Psoas muscle (tissue), 7 donors: ENCODE measurements at regions not wholly inside any gene's neighbourhood (a gene's known extent, or its start where the extent isn't known, plus 50 kb on each side); places are given as distances from the start of the nearest gene placed in this dataset.

Experiments
- ATAC-seq, 4 donors: fragments of 200-7000 bp; cut with Tn5 transposase; one replicate each; pipeline ENCODE4 v1.9.1; 2020; ENCODE audit warnings: moderate library complexity in 3 of 4, mild to moderate bottlenecking in 2 of 4
- DNase-seq, 2 donors: peaks; one replicate each; pipeline ENCODE4 v3.0.0-alpha.2; 2020
- H3K27ac ChIP-seq: fragments of 200-600 bp; one replicate; pipeline ENCODE4 v1.8.0; 2022
- H3K27me3 ChIP-seq, 3 donors: fragments of 200-600 bp in 1 of 3; one replicate each; pipeline versions ENCODE4 v1.6.1 to v1.8.0; 2013 to 2022; ENCODE audit warnings: low read length in 2 of 3, mild to moderate bottlenecking in 2 of 3, moderate library complexity in 1 of 3; ENCODE audit not compliant: insufficient read depth in 3 of 3
- H3K36me3 ChIP-seq, 2 donors: fragments of 200-600 bp in 1 of 2; one replicate each; pipeline versions ENCODE4 v1.6.1 to v1.8.0; 2013 to 2022; ENCODE audit warnings: low read depth in 1 of 2, mild to moderate bottlenecking in 1 of 2, moderate library complexity in 1 of 2; ENCODE audit not compliant: insufficient read depth in 1 of 2
- H3K4me1 ChIP-seq: fragments of 200-600 bp; one replicate; pipeline ENCODE4 v1.8.0; 2022
- H3K4me3 ChIP-seq: fragments of 200-600 bp; one replicate; pipeline ENCODE4 v1.8.0; 2022; ENCODE audit warnings: mild to moderate bottlenecking
- H3K9me3 ChIP-seq: fragments of 200-600 bp; one replicate; pipeline ENCODE4 v1.8.0; 2022
- WGBS, 3 donors: extraction: QIAGEN DNeasy Blood & Tissue Kit; methylation state at CpG; one replicate each; pipeline versions ENCODE4 v1.1.6 to v1.1.7; 2013; 5-methylcytosine and 5-hydroxymethylcytosine counted together
- intact Hi-C, 2 donors: fragments of 100-400 bp; cut with DNase I; formaldehyde crosslinking; loops; one replicate each; pipeline versions ENCODE4 v1.11.0 to v1.14.2; 2022
- TF ChIP-seq, protein P1 (sequence below): fragments of 200-600 bp; IDR thresholded peaks from one replicate; pipeline ENCODE4 v1.8.0; 2022; ENCODE audit warnings: antibody characterized with exemption
- donor health status: healthy with polysubstance abuse.
- donor health status: DM: no; HTN: no; CAD: no; lungs with moderate emphysema.
- donor health status: Bipolar disorder and iron deficiency.
- donor health status: healthy.
- donor health status: DM: yes; HTN: yes; CAD: no.
- donor health status: DM: no; HTN: no; CAD: no.
- donor health status: DM: yes; HTN: yes; CAD: no.

DNA sequence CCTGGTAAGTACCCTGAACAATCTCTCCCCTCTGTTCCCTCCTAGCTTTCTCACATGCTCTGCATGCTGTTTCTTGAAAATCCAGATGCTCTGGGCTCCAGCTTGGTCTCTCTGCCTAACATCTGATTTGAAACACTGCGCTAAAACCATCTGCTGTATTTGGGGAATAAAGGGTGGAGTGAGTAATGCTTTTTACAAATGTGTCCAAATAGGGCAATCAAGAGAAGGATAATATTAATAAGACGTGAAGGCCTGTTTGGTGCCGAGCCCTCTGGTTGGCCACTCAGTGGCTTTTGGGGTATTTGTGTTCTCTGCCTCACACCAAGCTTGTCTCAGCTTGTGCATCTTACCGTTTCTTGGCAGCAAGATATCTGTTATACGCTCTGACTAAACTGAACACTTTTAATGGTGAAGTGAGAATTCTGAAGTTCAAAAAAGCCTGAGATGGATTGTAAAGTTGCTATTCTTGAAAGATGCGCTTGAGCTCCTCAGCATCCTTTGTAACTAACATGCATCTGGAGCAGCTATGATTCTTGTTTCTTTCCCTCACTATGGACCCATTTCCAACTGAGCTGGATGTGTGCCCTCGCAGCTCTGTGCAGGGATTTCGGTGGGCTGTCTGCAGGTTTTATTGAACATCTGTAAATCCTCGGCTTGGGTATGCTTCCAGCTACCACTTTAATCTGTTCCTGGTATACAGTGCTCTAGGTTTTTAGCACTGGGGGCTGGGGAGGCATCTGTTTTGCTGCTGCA lies 269.4 kb downstream of the RWDD3 start:
- intact Hi-C loops, result no loop called here
- no peak overlapping the region for H3K27ac ChIP-seq
- peaks cover 0 to 4% (median 1%) of the 10 kb centered on the region in 3 donors for H3K27me3 ChIP-seq

GRCh38 chr1:95504321-95504720 lies 270.3 kb downstream of the RWDD3 start:
- H3K27ac ChIP-seq, result no peak overlapping the region
- no peaks in the 10 kb centered on the region for H3K9me3 ChIP-seq
- H3K27me3 ChIP-seq, result peaks cover 0 to 4% (median 1%) of the 10 kb centered on the region in 3 donors
- 25 to 37% (median 34%) methylated on average over 4 of the region's 4 CpGs for WGBS, 3 donors
- H3K4me1 ChIP-seq, result no peaks in the 10 kb centered on the region
- ATAC-seq (no peak), DNase-seq (no peak)
- intact Hi-C loops, result no loop called here
- TF ChIP-seq, protein P1, sequence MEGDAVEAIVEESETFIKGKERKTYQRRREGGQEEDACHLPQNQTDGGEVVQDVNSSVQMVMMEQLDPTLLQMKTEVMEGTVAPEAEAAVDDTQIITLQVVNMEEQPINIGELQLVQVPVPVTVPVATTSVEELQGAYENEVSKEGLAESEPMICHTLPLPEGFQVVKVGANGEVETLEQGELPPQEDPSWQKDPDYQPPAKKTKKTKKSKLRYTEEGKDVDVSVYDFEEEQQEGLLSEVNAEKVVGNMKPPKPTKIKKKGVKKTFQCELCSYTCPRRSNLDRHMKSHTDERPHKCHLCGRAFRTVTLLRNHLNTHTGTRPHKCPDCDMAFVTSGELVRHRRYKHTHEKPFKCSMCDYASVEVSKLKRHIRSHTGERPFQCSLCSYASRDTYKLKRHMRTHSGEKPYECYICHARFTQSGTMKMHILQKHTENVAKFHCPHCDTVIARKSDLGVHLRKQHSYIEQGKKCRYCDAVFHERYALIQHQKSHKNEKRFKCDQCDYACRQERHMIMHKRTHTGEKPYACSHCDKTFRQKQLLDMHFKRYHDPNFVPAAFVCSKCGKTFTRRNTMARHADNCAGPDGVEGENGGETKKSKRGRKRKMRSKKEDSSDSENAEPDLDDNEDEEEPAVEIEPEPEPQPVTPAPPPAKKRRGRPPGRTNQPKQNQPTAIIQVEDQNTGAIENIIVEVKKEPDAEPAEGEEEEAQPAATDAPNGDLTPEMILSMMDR, result no peak
- no peak overlapping the region for H3K4me3 ChIP-seq
- H3K36me3 ChIP-seq, result no peaks in the 10 kb centered on the region

More for the DNA sequence above, 269.4 kb downstream of the RWDD3 start:
- Histone ChIP-seq H3K4me1 (no peaks in the 10 kb centered on the region), H3K36me3 (no peaks in the 10 kb centered on the region), H3K9me3 (no peaks in the 10 kb centered on the region), H3K4me3 (no peak overlapping the region)
- TF ChIP-seq, protein P1, result no peak
- WGBS, 3 donors, result 28 to 42% (median 29%) methylated on average over 9 of the region's 9 CpGs
- DNase-seq, result no peak
- no peak for ATAC-seq

DNA sequence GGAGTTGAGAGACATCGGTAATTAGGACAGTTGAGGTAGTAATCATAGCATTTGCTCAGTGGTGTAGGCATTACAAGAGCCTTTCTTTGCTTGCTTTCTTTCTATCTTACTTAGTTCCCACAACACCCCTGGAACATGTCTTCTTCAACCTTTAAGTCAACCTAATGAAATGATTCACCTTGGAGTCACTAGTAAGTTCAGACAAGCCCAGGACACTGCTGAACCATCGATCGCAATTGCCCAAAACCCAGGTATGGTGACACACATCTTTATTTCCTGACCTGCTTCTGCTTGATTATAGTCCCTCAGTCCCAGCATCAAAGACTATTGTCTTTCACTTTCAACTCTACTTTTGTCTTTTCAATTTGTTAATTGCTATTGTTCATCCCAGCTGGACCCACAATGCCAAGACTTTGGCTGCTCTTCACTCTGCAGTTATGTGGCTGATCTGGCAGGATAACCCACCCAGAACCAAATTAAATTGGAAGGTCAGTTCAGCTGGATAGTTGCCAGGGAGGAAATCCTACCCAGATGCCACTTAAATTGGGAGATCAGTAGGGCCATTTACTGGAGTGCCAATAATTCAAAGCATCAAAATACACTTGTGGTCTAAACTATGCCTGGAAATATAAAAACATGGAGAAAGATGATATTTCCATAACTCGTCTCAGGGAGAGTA lies 272.9 kb downstream of the RWDD3 start:
- DNase-seq, result no peak
- H3K27me3 ChIP-seq, result peaks cover 0 to 4% (median 0%) of the 10 kb centered on the region in 3 donors
- no peaks in the 10 kb centered on the region for H3K4me1 ChIP-seq
- TF ChIP-seq, protein P1, result no peak
- H3K9me3 ChIP-seq, result no peaks in the 10 kb centered on the region
- H3K4me3 ChIP-seq, result no peak overlapping the region
- ATAC-seq, result no peak
- intact Hi-C loops, result no loop called here
- H3K27ac ChIP-seq, result no peak overlapping the region
- WGBS, 3 donors, result 74 to 78% (median 76%) methylated on average over 4 of the region's 4 CpGs
- no peaks in the 10 kb centered on the region for H3K36me3 ChIP-seq

- WGBS, 3 donors, result 52 to 60% (median 54%) methylated on average over 8 of the region's 8 CpGs
- no peaks in the 10 kb centered on the region for H3K4me1 ChIP-seq
- peaks cover 0 to 4% (median 2%) of the 10 kb centered on the region in 3 donors for H3K27me3 ChIP-seq
- no peaks in the 10 kb centered on the region for H3K36me3 ChIP-seq
- intact Hi-C loops, result no loop called here
- no peaks in the 10 kb centered on the region for H3K9me3 ChIP-seq
- DNase-seq (no peak), ATAC-seq (no peak)
- no peak overlapping the region for H3K27ac ChIP-seq
- no peak overlapping the region for H3K4me3 ChIP-seq
- TF ChIP-seq, protein P1, result no peak
These were observed 276.0 kb downstream of the RWDD3 start for GRCh38 chr1:95509989-95510388.
